Caco-2 (cell line): ENCODE measurements at regions not wholly inside any gene's neighbourhood (a gene's known extent, or its start where the extent isn't known, plus 50 kb on each side); places are given as distances from the start of the nearest gene placed in this dataset.

ENCODE experiments used
- BruUV-seq: library from RNA; stranded (reverse); fragments of 400-500 nt; replicated peaks from 2 replicates; lab custom pipeline; 2021; lab: Mats Ljungman, UMichigan
- CTCF ChIA-PET: fragments of 300-600 bp; sonication (Branson Sonifier 250); formaldehyde crosslinking; loops from one replicate; lab custom pipeline; 2022; ENCODE audit warnings: antibody characterized with exemption; lab: Charles Lee
- POLR2A ChIA-PET: fragments of 300-600 bp; sonication (Branson Sonifier 250); formaldehyde crosslinking; loops from one replicate; lab custom pipeline; 2022; ENCODE audit warnings: antibody characterized with exemption; lab: Charles Lee
- DNase-seq, 2 experiments: peaks; one replicate each; pipeline versions ENCODE4 v3.0.0 to v3.0.0-alpha.2; 2020 to 2022
- H3K27me3 ChIP-seq: replicated peaks from 2 replicates; pipeline ENCODE4 v1.6.0; 2011; ENCODE audit warnings: low read length; ENCODE audit not compliant: control insufficient read depth, insufficient read depth
- H3K36me3 ChIP-seq: 2 replicates; pipeline ENCODE4 v1.5.1; 2011; ENCODE audit warnings: low read length; ENCODE audit not compliant: control insufficient read depth, insufficient read depth
- H3K4me1 ChIP-seq: fragments of 250-450 bp; sonication (Bioruptor Pico); 2 replicates; pipeline ENCODE4 v1.5.1; 2020; ENCODE audit warnings: mild to moderate bottlenecking
- H3K4me3 ChIP-seq: 2 replicates; pipeline ENCODE4 v1.5.1; 2011; ENCODE audit warnings: low read depth, mild to moderate bottlenecking, control low read depth, low read length
- H3K9me3 ChIP-seq: fragments of 250-450 bp; sonication (Bioruptor Pico); 2 replicates; pipeline ENCODE4 v1.5.1; 2020; ENCODE audit warnings: mild to moderate bottlenecking, moderate library complexity
- H3K27ac Mint-ChIP-seq: one replicate; pipeline ENCODE4 v1.8.0; 2022; ENCODE audit warnings: mixed read lengths; ENCODE audit not compliant: unreplicated experiment
- H3K27me3 Mint-ChIP-seq: one replicate; pipeline ENCODE4 v1.8.0; 2022; ENCODE audit warnings: mixed read lengths; ENCODE audit not compliant: insufficient read depth, unreplicated experiment
- H3K36me3 Mint-ChIP-seq: one replicate; pipeline ENCODE4 v1.8.0; 2022; ENCODE audit warnings: mild to moderate bottlenecking, mixed read lengths; ENCODE audit not compliant: insufficient read depth, unreplicated experiment
- H3K4me1 Mint-ChIP-seq: one replicate; pipeline ENCODE4 v1.8.0; 2022; ENCODE audit warnings: low read depth, mixed read lengths; ENCODE audit not compliant: unreplicated experiment
- H3K4me3 Mint-ChIP-seq: one replicate; pipeline ENCODE4 v1.8.0; 2022; ENCODE audit warnings: mild to moderate bottlenecking, moderate library complexity, mixed read lengths; ENCODE audit not compliant: unreplicated experiment
- H3K9me3 Mint-ChIP-seq: one replicate; pipeline ENCODE4 v1.8.0; 2022; ENCODE audit warnings: mixed read lengths; ENCODE audit not compliant: unreplicated experiment
- CTCF ChIP-seq, 2 experiments: fragments of 200-600 bp in 1 of 2; IDR thresholded peaks; 1 replicate in 1 of 2; 2 replicates in 1 of 2; pipeline versions ENCODE4 v1.5.1 to v1.8.0; 2011 to 2022; ENCODE audit warnings: antibody characterized with exemption in 1 of 2, control low read depth in 1 of 2, inconsistent platforms in 1 of 2, low read depth in 1 of 2, low read length in 1 of 2, mild to moderate bottlenecking in 1 of 2, moderate library complexity in 1 of 2; ENCODE audit not compliant: insufficient read depth in 1 of 2, severe bottlenecking in 1 of 2, unreplicated experiment in 1 of 2
- intact Hi-C: fragments of 100-400 bp; cut with micrococcal nuclease; formaldehyde crosslinking; loops from one replicate; pipeline ENCODE4 v1.10.0; 2022; ENCODE audit not compliant: unreplicated experiment

GRCh38 chr18:44594799-44595467, 85.8 kb upstream of the SETBP1 start:
- H3K36me3 ChIP-seq: no peaks in the 10 kb centered on the region
- BruUV-seq: no TSS peak
- ChIA-PET CTCF (no interaction called here), POLR2A (no interaction called here)
- no peaks in the 10 kb centered on the region for H3K4me1 ChIP-seq
- Mint-ChIP-seq H3K4me3 (no peak overlapping the region), H3K27me3 (no peaks in the 10 kb centered on the region), H3K36me3 (no peaks in the 10 kb centered on the region), H3K4me1 (peaks cover 7% of the 10 kb centered on the region), H3K27ac (no peak overlapping the region), H3K9me3 (no peaks in the 10 kb centered on the region)
- intact Hi-C loops: no loop called here
- no peak for TF ChIP-seq CTCF (IDR thresholded peaks at IDR 0.05; ENCODE audit: insufficient read depth in 1 of 2, low read depth in 1 of 2, low read length in 1 of 2, severe bottlenecking in 1 of 2, unreplicated experiment in 1 of 2)
- no peaks in the 10 kb centered on the region for H3K27me3 ChIP-seq
- H3K4me3 ChIP-seq: no peak overlapping the region
- H3K9me3 ChIP-seq: no peaks in the 10 kb centered on the region
- DNase-seq: no peak

GRCh38 chr18:44597797-44598196, 82.9 kb upstream of the SETBP1 start:
- DNase-seq: no peak
- no peaks in the 10 kb centered on the region for H3K9me3 Mint-ChIP-seq
- intact Hi-C loops: no loop called here
- Histone ChIP-seq H3K4me1 (no peaks in the 10 kb centered on the region), H3K9me3 (no peaks in the 10 kb centered on the region), H3K27me3 (no peaks in the 10 kb centered on the region), H3K4me3 (no peak overlapping the region), H3K36me3 (no peaks in the 10 kb centered on the region)
- CTCF ChIA-PET: no interaction called here
- peaks cover 7% of the 10 kb centered on the region for H3K4me1 Mint-ChIP-seq
- no peak overlapping the region for H3K4me3 Mint-ChIP-seq
- TF ChIP-seq CTCF (IDR thresholded peaks at IDR 0.05; ENCODE audit: insufficient read depth in 1 of 2, low read depth in 1 of 2, low read length in 1 of 2, severe bottlenecking in 1 of 2, unreplicated experiment in 1 of 2): no peak
- no peak overlapping the region for H3K27ac Mint-ChIP-seq
- BruUV-seq: no TSS peak
- POLR2A ChIA-PET: no interaction called here
- H3K36me3 Mint-ChIP-seq: no peaks in the 10 kb centered on the region
- no peaks in the 10 kb centered on the region for H3K27me3 Mint-ChIP-seq

- Histone ChIP-seq H3K36me3 (no peaks in the 10 kb centered on the region), H3K27me3 (no peaks in the 10 kb centered on the region), H3K4me1 (no peaks in the 10 kb centered on the region), H3K4me3 (no peak overlapping the region), H3K9me3 (no peaks in the 10 kb centered on the region)
- Mint-ChIP-seq H3K4me1 (peaks cover 7% of the 10 kb centered on the region), H3K27ac (no peak overlapping the region), H3K27me3 (no peaks in the 10 kb centered on the region), H3K4me3 (no peak overlapping the region), H3K9me3 (no peaks in the 10 kb centered on the region), H3K36me3 (no peaks in the 10 kb centered on the region)
- ChIA-PET POLR2A (no interaction called here), CTCF (no interaction called here)
- DNase-seq: no peak
- BruUV-seq: no TSS peak
- TF ChIP-seq CTCF (IDR thresholded peaks at IDR 0.05; ENCODE audit: insufficient read depth in 1 of 2, low read depth in 1 of 2, low read length in 1 of 2, severe bottlenecking in 1 of 2, unreplicated experiment in 1 of 2): no peak
- intact Hi-C loops: no loop called here
Observed at GRCh38 chr18:44598514-44598913, 82.2 kb upstream of the SETBP1 start.
